A673 (cell line): ENCODE measurements at regions not wholly inside any gene's neighbourhood (a gene's known extent, or its start where the extent isn't known, plus 50 kb on each side); places are given as distances from the start of the nearest gene placed in this dataset.
"Not testable (repeated sequence)": the region's sequence is repeated elsewhere in the genome, so short reads cannot be mapped to it uniquely, and the experiment has no call there.

Experiments used
- BruUV-seq: library from RNA; stranded (reverse); fragments of 400-500 nt; replicated peaks from 2 replicates; lab custom pipeline; 2021; lab: Mats Ljungman, UMichigan
- CTCF ChIA-PET: fragments of 300-600 bp; sonication (Branson Sonifier 250); formaldehyde crosslinking; loops from one replicate; lab custom pipeline; 2022; ENCODE audit warnings: antibody characterized with exemption; lab: Charles Lee
- POLR2A ChIA-PET: fragments of 300-600 bp; sonication (Branson Sonifier 250); formaldehyde crosslinking; loops from one replicate; lab custom pipeline; 2022; ENCODE audit warnings: antibody characterized with exemption; ENCODE audit not compliant: low non-redundant PET; lab: Charles Lee
- DNase-seq: peaks from one replicate; pipeline ENCODE4 v3.0.0-alpha.2; 2015; ENCODE audit warnings: low spot score
- H3K27ac ChIP-seq: fragments of 200-600 bp; sonication (generic); 2 replicates; pipeline ENCODE4 v1.5.1; 2016; ENCODE audit warnings: mixed run types, low read depth, mild to moderate bottlenecking, mixed read lengths, antibody characterized with exemption, low read length; ENCODE audit not compliant: poor library complexity, severe bottlenecking
- H3K27me3 ChIP-seq: fragments of 200-600 bp; sonication (generic); replicated peaks from 2 replicates; pipeline ENCODE4 v1.6.1; 2017; ENCODE audit warnings: mixed run types, low read depth, mild to moderate bottlenecking, mixed read lengths, antibody characterized with exemption, low read length; ENCODE audit not compliant: insufficient read depth, poor library complexity
- H3K36me3 ChIP-seq: fragments of 200-600 bp; sonication (generic); 2 replicates; pipeline ENCODE4 v1.6.1; 2016; ENCODE audit warnings: mixed run types, mild to moderate bottlenecking, mixed read lengths, antibody characterized with exemption, low read length; ENCODE audit not compliant: insufficient read depth, poor library complexity, severe bottlenecking
- H3K4me1 ChIP-seq: fragments of 200-600 bp; sonication (generic); 2 replicates; pipeline ENCODE4 v1.6.1; 2017; ENCODE audit warnings: mixed run types, mild to moderate bottlenecking, mixed read lengths, antibody characterized with exemption, low read length; ENCODE audit not compliant: insufficient read depth, poor library complexity, severe bottlenecking
- H3K4me3 ChIP-seq: fragments of 200-600 bp; sonication (generic); 2 replicates; pipeline ENCODE4 v1.5.1; 2016; ENCODE audit warnings: low read depth, mixed run types, mild to moderate bottlenecking, mixed read lengths, low read length; ENCODE audit not compliant: poor library complexity, severe bottlenecking
- H3K9me3 ChIP-seq: fragments of 200-600 bp; sonication (generic); 2 replicates; pipeline ENCODE4 v1.6.1; 2016; ENCODE audit warnings: mixed run types, low read depth, mild to moderate bottlenecking, mixed read lengths, antibody characterized with exemption, low read length; ENCODE audit not compliant: poor library complexity, severe bottlenecking
- CTCF ChIP-seq: fragments of 300-800, 200-600 bp; sonication (generic); conservative IDR thresholded peaks from 2 replicates; pipeline ENCODE4 v1.5.1; 2017; ENCODE audit warnings: low read depth, mild to moderate bottlenecking, antibody characterized with exemption, low read length, moderate library complexity, mixed read lengths
- EZH2 ChIP-seq: fragments of 200-600 bp; sonication (generic); IDR thresholded peaks from 2 replicates; pipeline ENCODE4 v1.6.1; 2017; ENCODE audit warnings: borderline replicate concordance, low read depth, mild to moderate bottlenecking, mixed read lengths, antibody characterized with exemption, low read length; ENCODE audit not compliant: poor library complexity, severe bottlenecking
- intact Hi-C: fragments of 100-400 bp; cut with micrococcal nuclease; formaldehyde crosslinking; loops from one replicate; pipeline ENCODE4 v1.10.0; 2022; ENCODE audit not compliant: unreplicated experiment

DNA sequence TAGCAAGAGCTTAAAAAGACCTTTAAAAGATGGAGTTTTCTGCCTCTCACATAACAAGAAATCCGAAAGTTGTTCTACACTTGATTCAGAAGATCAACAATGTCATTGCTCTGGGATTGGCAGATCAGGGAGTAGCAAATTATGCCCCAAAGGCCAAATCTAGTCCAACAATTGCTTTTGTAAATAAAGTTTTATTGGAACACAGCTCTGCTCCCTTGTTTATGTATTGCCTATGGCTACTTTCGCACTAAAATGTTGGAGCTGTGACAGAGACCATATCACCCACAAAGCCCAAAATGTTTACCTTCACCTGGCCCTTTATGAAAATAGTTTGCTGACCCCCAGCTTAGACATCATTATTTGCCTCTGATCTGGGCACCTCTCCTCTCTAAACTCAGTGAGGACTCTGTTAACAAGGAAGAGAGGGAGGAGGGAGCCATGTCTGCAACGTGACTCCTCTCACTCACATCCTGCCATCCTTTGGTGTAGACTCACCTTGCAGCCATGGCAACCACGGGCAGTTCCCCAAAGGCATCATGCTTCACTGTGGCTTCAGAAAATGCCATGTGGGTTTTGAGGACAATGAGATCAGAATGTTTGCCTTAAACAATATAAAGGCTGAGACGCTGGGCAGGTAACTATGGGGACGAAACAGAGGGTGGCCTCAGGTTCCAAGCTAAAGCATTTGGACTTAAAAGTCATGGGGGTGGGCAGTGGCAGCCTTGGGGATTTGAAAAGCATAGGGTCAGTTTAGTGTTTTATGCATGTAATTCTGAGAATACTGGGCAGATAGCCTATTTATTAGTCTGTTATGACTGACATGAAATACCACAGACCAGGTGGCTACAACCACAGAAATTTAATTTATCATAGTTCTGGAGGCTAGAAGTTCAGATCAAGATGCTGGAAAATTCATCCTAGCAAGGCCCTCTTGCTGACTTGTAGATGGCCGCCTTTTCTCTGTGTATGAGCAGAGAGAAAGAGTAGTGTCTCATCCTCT is 149.7 kb upstream of the TNFAIP3 start:
- H3K9me3 ChIP-seq, result no peaks in the 10 kb centered on the region
- POLR2A ChIA-PET, result no interaction called here
- no peak overlapping the region for H3K27ac ChIP-seq
- CTCF ChIA-PET, result no interaction called here
- no peaks in the 10 kb centered on the region for H3K36me3 ChIP-seq
- DNase-seq, result no peak
- H3K27me3 ChIP-seq, result peaks cover 12% of the 10 kb centered on the region
- H3K4me3 ChIP-seq, result no peak overlapping the region
- BruUV-seq, result no TSS peak
- H3K4me1 ChIP-seq, result no peaks in the 10 kb centered on the region
- TF ChIP-seq CTCF (no peak), EZH2 (no peak)
- intact Hi-C loops, result no loop called here

- H3K27me3 ChIP-seq, H3K4me1 ChIP-seq, BruUV-seq, DNase-seq, H3K27ac ChIP-seq, intact Hi-C loops, POLR2A ChIA-PET, H3K9me3 ChIP-seq, H3K36me3 ChIP-seq, H3K4me3 ChIP-seq: not testable (repeated sequence)
- CTCF ChIA-PET, result interaction anchor here (0.6 kb wide), 1 partner anchor 197 kb away, joined by 3 read pairs; no protein-coding TSS in a partner anchor
These were observed 148.2 kb upstream of the TNFAIP3 start for GRCh38 chr6:137718903-137719302.

- peaks cover 1% of the 10 kb centered on the region for H3K27me3 ChIP-seq
- no peaks in the 10 kb centered on the region for H3K9me3 ChIP-seq
- TF ChIP-seq EZH2 (no peak), CTCF (no peak)
- ChIA-PET CTCF (no interaction called here), POLR2A (interaction anchor here (0.6 kb wide), 1 partner anchor 308 kb away, joined by 4 read pairs; no protein-coding TSS in a partner anchor)
- no peaks in the 10 kb centered on the region for H3K36me3 ChIP-seq
- no TSS peak for BruUV-seq
- H3K4me3 ChIP-seq, result no peak overlapping the region
- intact Hi-C loops, result no loop called here
- H3K4me1 ChIP-seq, result no peaks in the 10 kb centered on the region
- DNase-seq, result no peak
- H3K27ac ChIP-seq, result no peak overlapping the region
These were observed 144.2 kb upstream of the TNFAIP3 start for GRCh38 chr6:137722749-137723272.
